ENCODE measurements at regions not wholly inside any gene's neighbourhood (a gene's known extent, or its start where the extent isn't known, plus 50 kb on each side); places are given as distances from the start of the nearest gene placed in this dataset.
A peak's percentile ranks its signal among the peaks of the same experiment; 100 is the strongest.
"Not testable (repeated sequence)": the region's sequence is repeated elsewhere in the genome, so short reads cannot be mapped to it uniquely, and the experiment has no call there.

DNA sequence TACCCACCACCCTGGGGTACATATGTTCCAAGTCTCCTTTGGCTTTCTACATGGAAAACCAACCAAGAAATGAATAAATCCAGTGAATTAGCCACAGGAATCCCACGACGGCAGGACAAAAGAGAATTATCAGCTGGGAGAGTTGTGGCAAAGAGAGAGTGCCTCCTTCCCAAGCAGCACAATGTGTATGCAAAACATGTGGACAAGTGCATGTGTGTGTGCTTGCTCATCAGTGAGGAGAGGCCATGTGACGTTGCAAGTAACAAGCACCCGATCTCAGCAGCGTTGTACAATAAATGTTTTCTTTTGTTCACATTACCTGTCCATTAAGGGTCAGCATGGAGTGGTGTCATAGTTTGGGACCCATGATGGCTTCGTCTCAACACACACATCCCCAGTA lies 50.0 kb upstream of the EMX2 start:
- no peak for DNase-seq

DNA sequence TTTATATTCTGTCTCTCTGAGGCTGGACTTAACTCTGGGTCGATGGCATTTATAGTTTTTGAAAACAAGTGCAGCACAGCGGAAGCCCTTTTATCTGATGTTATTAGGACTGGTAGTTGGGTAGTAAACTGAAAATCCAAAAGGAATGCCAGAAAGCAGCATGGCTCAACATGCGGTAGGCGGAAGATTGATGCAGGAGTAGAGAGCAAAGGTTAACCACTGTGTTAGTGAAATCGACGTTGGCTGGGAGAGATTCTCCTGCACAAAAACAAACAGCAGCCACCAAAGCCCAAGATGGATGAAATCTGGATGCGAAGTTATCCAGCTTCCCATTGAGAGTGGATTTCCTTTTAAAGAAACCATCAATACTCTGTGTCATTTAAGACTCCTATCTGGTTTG lies 54.5 kb upstream of the EMX2 start:
- DNase-seq: no peak

DNA sequence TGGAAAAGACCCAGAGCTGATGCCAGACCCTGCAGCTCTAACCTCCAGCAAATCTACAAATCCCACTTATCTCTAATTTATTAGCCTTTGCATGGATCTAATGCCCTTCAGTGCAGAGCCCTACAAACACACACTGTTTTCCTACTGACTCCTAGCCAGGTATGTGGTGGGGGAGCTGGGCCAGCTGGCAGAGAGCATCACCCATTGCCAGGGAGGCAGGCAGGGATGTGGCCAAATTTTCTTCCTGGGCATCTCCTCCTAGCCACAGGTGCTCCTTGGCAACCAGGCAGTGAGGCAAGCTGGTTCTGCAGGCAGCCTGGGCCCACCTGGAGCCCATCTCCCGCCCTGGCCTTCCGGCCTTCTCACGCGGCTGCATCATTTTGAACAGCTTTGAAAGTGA lies 55.9 kb upstream of the EMX2 start:
- DNase-seq: no peak

- no peak for DNase-seq
Observed at GRCh38 chr10:117483056-117483590, 59.4 kb upstream of the EMX2 start.

- DNase-seq: not testable (repeated sequence)
Observed at GRCh38 chr10:117481011-117481410, 61.5 kb upstream of the EMX2 start.

GRCh38 chr10:117480097-117480496 lies 62.4 kb upstream of the EMX2 start:
- DNase-seq: no peak

GRCh38 chr10:117477961-117478670 lies 64.4 kb upstream of the EMX2 start:
- no peak for DNase-seq

GRCh38 chr10:117477211-117477947 lies 65.2 kb upstream of the EMX2 start:
- DNase-seq: peak; percentile 76

- DNase-seq: peak; percentile 84
Observed at GRCh38 chr10:117476716-117477115, 65.8 kb upstream of the EMX2 start.

GRCh38 chr10:117476281-117476680 lies 66.3 kb upstream of the EMX2 start:
- DNase-seq: no peak

GRCh38 chr10:117472872-117473271 lies 69.7 kb upstream of the EMX2 start:
- DNase-seq: no peak

- no peak for DNase-seq
Observed at GRCh38 chr10:117471344-117471874, 71.1 kb upstream of the EMX2 start.

- DNase-seq: no peak
Observed at GRCh38 chr10:117470733-117471132, 71.8 kb upstream of the EMX2 start.

- DNase-seq: no peak
Observed at GRCh38 chr10:117468665-117469064, 73.9 kb upstream of the EMX2 start.

- no peak for DNase-seq
Observed at GRCh38 chr10:117464176-117464575, 78.4 kb upstream of the EMX2 start.

- peak; percentile 15 for DNase-seq
Observed at GRCh38 chr10:117463545-117463920, 79.0 kb upstream of the EMX2 start.

DNA sequence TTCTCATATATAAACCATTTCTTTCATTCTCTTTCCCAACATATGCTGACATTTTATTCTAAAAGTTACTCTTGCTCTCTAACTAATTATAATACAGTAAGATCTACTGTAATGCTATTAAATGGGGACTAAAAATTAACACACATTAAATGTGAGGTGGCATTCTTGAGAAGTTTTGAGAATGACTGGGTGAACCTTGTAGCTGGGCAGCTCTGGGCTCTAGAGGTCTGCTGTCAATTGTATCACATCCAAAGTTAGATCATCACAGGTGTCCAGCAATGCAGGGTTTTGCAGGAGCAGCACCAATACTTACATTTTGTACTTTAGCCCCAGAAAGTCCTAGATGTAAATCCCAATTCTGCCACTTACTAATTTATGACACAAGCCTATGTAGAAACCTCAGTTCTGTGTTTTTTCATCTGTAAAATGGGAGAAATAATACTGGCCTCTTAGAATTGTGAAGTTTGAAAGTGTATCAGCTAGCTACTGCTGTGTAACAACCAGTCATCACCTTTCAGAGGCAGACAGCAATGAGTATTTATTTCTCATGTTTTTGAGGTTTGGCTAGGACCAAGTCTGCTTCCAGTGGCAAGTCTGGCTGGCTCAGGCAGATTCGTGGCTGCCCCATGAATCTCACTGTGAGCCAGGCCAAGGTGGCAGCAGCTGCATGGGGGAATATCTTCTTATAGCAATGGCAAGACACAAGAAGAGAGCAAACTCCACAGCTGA lies 79.6 kb upstream of the EMX2 start:
- no peak for DNase-seq

GRCh38 chr10:117462424-117462792 lies 80.1 kb upstream of the EMX2 start:
- no peak for DNase-seq

DNA sequence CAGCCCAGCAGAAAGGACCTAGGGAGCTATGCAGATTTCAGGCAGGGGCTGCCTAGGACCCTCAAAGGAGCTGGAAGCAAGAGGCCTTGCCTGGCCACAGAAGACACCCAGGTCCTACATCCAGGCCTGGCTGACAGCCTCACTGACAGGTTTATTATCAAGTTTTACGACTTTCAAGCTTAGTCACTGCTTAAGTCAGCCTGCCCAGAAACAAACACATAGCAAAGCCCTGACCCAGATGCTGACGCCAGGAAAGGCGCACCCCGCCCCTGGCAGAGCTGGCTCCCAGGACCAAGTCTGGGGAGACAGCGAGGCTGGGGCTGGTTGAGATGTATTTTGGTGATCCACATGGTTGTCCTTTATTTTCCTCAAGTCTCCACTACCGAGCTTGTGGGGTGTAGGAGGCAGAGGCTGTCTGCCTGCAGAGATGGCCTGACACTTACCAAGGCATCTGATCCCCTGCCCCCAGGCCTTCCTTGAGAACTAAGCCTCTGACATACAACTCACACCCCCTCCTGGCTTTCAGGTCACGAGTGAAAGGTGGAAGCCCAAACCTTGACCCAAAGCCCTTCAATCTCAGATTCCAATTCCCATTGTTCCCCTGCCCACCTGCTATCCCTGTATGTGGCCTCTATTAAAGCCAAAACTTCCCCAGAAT lies 80.7 kb upstream of the EMX2 start:
- DNase-seq: peak; percentile 93

DNA sequence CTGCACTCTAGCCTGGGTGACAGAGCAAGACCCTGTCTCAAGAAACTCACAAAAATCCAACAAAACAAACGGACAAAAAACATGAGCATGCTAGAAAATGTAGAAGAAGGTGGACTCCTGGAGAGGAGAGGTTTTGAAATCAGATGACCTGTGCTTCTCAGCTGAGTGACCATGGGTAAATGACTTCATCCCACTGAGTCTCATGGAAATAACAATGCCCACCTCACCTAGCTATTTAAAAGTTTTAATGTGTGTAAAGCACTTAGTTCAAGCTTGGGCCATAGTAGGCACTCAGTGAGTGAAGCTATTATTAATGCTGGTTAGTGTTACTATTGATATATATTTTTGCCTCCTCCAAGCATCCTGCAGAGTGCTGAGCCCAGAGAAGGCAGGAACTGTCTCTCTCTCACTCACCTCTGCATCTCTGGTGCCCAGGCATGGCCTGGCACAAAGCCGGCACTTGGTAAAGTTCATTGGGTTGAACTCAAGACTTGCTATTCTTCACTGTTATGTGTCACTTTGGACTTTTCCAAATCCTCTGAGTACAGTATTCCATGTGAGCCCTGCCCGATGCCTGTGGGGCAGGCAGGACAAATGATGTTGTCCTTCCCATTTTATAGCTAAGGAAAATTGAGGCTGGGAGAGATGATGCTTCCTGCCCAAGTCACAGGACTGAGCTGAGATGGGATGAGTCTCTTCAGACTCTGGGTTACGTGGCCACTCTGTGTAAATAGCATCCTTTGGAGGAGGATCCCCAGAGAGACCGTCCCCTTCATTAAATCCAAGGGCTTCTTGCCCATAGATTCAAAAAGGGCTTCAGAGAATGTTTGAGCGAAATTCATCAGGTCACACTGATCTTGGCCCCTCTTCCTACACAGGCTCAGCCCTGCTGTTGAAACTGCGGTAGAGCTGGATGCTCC lies 81.4 kb upstream of the EMX2 start:
- DNase-seq: no peak

DNA sequence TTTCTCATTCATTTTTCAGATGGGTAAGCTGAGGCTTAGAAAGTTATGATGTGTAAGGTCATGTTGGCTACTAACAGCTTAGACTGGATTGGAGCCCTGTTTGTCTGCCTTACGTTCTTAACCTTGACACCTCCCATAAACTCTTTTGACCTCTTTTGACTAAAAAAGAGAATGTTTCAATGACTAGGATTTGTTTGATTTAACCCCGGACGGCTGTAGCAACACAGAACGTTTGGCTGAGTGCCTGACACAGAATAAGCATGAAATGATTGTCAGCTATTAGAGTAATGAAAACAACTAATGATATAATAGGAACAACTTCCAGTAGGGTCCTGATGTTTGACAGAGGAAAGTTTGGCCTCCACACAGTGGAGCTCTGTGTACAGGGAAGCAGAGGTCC lies 83.3 kb upstream of the PDZD8 start:
- no peak for DNase-seq
